GM18508 (cell line): ENCODE measurements at regions not wholly inside any gene's neighbourhood (a gene's known extent, or its start where the extent isn't known, plus 50 kb on each side); places are given as distances from the start of the nearest gene placed in this dataset.

ENCODE experiments used
- ATAC-seq: cut with Tn5 transposase; IDR thresholded peaks from one replicate; pipeline ENCODE4 v1.9.1; 2021; ENCODE audit warnings: moderate number of reproducible peaks; ENCODE audit not compliant: insufficient read depth, unreplicated experiment

DNA sequence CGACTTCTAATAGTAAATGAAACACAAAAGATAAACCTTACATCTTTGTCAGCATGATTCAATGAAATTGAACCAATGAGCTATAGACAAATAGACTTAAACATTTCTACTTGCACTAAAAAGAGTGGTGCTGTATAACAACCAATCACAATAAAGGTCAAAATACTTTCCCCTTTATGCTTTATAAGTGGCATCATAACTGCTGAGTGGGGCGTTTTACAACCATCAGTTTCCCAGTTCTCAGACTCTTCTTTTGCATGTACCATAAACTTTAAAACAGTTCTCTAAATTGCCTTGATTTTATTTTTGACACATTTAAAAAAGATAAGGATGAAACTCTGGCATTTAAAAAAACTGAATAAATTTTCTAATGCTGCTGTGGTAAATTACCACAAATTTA is 356.2 kb downstream of the NNT start:
- ATAC-seq, result no peak

DNA sequence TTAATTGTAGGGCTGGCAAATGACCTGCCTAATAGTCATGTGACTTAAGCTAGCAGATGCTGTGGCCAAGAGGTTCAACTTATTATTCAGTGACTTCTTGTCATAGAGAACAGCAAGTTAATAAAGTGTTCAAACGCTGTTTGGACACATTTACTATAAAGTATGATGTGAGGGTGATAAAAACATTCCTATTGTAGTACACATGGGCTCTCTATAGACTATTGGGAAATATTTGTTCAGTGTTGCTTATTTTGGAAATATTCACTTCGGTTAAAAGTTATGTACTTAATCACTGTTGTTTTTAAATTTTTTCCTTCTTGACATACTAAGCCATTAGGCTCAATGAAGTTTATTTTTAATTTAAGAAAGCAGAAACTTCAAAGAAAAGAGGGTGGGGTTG is 345.0 kb downstream of the NNT start:
- no peak for ATAC-seq

- ATAC-seq, result no peak
Observed at GRCh38 chr5:43941806-43942205, 338.8 kb downstream of the NNT start.

DNA sequence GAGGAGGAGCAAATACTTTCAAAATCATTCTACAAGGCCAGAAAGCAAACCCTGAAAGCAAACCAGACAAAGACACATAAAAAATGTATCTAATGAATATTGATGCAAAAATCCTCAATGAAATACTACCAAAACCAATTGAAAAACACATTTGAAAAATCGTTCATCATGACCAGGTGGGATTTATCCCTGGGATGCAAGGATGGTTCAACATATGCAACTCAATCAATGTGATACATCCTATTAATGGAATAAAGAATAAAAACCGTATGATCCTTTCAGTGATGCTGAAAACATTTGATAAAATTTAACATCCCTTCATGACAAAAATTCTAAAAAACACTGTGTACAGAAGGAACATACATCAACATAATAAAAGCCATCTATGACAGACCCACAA is 337.6 kb downstream of the NNT start:
- no peak for ATAC-seq

DNA sequence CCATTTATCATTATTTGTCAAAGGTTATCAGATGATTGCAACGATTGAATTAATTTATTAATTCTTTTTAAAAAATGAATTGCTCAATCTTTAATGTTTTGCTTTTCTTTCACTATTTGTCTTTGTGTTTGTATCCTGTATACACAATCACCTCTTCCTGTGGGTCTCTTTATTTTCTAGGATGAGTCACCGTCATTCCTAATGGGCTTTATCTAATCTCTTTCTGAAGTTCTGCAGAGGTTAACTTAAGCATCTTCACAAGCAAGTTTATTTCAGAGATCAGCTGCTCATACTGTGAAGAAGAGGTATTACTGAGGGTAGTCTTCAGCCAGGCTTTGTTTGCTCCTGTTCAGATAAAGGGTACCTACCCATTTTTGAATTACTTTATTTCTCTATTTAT is 323.9 kb downstream of the NNT start:
- no peak for ATAC-seq

DNA sequence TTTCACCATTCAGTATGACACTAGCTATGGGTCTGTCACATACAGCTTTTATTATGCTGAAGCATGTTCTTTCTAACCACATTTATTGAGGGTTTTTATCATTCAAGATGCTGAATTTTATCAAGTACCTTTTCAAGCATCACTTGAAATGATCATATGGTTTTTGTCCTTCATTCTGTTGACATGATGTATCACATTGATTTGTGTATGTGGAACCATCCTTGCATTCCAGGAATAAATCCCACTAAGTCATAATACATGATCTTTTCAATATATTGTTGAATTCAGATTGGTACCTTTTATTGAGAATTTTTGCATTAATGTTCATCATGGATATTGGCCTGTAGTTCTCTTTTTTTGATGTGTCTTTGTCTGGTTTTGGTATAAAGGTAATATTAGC is 317.4 kb downstream of the NNT start:
- ATAC-seq, result no peak

- ATAC-seq, result no peak
Observed at GRCh38 chr5:43917925-43918324, 314.9 kb downstream of the NNT start.

GRCh38 chr5:43903129-43903528 is 300.1 kb downstream of the NNT start:
- ATAC-seq, result no peak

DNA sequence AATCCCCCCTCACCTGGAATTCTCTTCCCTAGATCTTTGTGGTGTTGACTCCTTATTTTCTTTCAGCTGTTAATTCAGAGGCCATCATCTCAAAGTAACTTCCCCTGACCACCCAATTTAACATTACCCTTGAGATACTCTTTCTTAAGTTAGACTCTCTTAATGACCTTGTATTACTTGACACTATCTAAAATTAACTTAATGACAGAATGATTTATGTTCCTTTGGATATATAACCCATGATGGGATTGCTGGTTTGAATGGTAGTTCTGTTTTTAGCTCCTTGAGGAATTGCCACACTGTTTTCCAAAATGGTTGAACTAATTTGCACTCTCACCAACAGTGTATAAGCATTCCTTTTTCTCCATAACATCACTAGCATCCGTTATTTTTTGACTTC is 298.0 kb downstream of the NNT start:
- ATAC-seq, result no peak

GRCh38 chr5:43895876-43896275 is 292.9 kb downstream of the NNT start:
- no peak for ATAC-seq

GRCh38 chr5:43893951-43894684 is 291.1 kb downstream of the NNT start:
- ATAC-seq, result no peak

- no peak for ATAC-seq
Observed at GRCh38 chr5:43891112-43891511, 288.1 kb downstream of the NNT start.

DNA sequence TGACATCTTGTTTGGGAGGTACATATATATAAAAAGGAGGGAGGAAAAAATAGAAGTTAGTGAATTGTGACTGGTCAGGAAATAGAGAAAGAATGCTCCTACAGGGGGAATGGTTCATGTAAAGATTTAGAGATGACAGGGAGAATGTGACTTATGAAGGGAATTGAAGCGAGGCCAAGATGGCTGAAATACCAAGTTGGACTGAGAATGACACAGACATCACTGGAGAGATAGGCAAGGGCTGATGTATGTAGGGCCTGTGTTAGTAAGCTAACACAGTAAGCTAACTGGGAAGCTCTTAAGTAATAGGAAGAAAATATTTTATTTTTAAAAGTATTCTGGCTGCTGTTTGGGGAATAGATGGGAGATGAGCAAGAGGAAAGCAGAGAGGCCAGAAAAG is 286.3 kb downstream of the NNT start:
- ATAC-seq, result no peak

DNA sequence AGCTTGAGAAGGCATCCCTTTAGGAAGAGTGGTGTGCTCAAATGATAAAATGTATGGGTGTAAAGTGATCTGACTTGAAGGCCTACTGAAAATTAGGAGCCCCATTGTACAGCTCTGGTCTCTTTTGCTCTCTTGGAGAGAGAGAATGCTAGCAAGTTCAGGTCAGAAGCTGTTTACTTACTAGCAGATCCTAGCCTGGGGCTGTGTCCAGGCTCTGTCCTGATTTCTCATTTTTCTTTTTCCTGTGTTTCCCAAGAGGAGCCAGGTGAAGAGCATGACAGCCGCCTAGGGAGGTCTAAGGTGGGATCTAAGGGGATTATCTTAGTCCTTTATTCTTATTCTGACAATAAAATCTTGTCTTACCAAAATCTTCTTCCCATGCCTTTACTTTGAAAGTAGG is 272.8 kb downstream of the NNT start:
- no peak for ATAC-seq

GRCh38 chr5:43874772-43875171 is 271.8 kb downstream of the NNT start:
- no peak for ATAC-seq

DNA sequence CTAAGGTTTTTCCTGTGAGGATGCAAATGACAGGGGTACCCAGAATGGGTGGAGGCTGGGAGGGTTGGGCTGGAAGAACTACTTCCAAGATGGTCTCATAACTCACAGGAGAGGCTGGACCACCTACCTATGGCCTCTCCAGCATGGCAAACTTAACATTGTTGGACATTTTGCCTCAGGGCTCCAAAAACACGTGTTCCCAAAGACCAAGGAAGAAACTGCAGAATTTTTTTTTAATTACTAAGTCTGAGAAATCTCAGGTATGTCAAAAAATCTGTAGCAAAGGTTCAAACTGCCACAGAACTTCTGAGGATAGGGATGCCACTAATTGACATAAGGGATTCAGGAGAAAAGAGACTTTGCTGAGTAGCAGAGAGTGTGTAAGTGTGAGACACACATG is 270.8 kb downstream of the NNT start:
- ATAC-seq, result no peak

DNA sequence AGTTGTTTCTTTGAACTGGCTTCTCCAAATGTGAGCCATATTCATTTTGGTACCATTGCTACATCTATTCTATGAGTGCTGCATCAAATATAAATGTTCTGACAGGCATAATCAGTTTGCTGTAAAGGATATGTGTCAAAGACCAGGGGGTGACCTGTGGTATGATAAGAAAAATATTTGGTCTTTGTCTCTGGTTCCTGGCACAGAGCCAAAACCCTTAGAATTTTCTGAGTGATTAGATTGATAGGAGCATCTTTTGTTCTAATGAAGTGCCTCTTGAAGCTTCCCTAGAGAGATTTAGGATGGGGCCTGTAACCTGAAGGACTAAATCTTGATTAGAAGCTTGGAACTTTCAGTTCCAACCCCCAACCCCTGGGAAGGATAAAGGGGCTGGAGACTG is 256.3 kb downstream of the NNT start:
- ATAC-seq, result no peak

DNA sequence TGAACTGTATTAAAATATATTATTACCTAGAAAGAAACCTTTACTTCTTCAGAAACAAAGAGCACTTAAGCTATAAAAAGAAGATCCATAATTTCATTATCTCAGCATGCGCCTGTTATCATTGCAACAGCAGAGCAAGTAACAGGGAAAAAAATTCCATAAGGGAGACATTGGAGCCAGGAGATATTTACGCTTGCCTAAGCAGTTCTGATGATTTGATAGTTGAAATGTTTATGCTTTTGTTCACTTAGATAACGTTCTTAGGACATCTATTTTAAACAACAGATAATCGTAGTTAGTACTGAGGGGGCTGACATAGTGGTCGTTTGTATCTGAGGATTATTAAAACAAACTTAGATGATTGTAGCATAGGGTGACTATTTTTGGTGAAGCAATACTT is 252.5 kb downstream of the NNT start:
- no peak for ATAC-seq

- ATAC-seq, result no peak
Observed at GRCh38 chr5:43854697-43855292, 251.8 kb downstream of the NNT start.

DNA sequence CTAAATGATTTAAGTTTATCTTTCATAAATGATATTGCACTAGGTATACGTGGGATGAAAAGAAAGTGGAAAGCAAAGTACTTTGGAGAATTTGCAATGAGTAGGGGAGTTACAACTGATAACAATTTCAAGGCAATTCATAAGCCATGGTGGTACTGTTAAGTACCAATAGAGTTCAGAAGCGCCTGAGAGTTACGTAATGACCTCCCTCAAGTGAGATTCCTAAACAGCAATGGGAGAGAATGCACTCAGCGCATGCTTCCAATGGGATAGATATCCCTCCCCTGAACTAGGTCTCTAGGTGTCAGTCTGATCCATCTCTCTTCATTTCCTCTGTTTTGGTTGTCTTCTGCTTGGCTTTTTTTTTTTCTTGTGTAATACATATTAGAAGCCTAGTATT is 249.3 kb downstream of the NNT start:
- no peak for ATAC-seq

DNA sequence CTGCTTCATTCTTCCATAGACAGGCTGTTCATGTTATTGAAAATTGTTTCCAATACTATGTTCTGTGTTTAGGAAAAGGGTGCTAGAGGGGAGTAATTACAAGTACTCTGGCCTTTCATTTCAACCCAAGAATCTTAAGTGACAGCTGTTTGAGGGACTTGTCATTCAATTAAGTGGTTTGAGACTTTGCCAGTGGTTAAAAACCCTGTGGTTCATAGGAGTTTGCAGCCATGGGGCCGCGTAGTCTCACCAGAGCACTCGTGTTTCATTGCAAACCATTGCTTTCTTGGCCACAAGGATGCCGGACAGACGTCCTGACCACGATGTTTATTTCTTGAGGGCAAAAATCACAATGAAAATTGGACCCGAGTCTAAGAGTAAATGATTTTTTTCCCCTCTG is 248.8 kb downstream of the NNT start:
- no peak for ATAC-seq

DNA sequence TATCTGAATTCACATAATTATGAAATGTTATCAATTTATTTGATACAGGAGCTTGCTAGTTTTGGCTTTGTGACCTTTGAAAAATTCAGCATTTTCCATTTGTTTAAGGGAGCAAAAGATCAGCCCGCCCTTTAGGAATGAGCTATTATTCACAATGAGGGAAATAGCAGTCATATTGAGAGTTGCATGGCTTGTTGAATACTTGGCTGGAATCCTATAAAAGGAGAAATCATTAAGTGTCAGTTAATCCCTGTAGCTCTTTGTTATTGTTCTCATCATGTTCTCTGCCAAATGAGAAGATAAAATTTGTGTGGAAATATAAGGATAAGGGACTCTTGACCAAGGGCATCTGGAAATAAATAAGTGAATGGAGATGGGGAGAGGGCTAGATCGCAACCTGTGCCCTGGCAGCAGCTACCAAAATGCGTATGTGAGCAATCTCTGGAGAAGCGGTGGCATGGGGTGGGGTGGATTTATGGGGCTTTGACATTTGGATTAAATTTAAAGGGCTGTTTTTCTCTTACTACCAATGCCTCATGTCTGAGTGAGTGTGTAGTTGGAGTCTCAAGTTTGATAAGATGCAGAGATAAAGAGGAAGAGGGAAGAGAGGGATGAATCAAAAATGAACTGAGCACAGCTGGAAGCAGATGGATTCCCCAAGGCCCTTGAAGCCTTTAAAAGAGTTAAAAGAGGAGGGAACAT is 237.6 kb downstream of the NNT start:
- ATAC-seq, result no peak
